ENCODE measurements at regions not wholly inside any gene's neighbourhood (a gene's known extent, or its start where the extent isn't known, plus 50 kb on each side); places are given as distances from the start of the nearest gene placed in this dataset.

- no peak for DNase-seq
Observed at GRCh38 chr2:193334401-193334800, 1139.7 kb upstream of the TMEFF2 start.

DNA sequence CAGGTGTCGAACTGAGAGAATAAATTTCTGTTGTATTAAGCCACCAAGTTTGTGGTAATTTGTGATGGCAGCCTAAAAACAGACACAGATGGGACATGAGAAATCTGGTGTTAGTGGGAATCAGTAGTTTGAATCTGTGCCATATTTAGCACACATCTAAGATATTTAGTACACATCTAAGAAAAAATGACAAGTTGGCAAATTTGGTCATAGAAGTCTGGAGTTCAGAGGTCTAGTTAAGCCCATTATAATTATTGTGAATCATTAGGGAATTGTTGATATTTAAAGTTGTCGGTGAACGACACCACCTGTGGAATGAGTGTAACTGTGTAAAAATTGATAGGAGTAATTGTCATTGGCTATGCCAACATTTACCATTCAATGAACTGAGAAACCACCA, 1138.8 kb upstream of the TMEFF2 start:
- DNase-seq, result no peak

DNA sequence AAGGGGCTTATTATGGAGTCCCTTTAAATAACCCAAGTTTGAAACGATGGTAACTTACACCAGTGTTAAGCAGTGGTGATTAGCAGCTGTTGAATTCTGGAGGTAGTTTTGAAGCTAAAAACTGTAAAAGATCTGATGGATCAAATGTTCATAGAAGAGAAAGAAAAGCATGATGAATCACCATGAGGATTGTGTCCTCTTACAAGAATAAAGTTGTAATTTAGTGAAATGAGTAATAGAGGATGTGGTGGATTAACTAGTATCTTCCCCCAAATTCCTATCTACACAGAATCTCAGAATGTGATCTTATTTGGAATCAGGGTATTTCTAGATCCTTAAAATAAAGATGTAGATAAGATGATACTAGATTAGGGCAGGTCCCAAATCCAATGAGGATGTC, 1138.2 kb upstream of the TMEFF2 start:
- DNase-seq, result no peak

DNA sequence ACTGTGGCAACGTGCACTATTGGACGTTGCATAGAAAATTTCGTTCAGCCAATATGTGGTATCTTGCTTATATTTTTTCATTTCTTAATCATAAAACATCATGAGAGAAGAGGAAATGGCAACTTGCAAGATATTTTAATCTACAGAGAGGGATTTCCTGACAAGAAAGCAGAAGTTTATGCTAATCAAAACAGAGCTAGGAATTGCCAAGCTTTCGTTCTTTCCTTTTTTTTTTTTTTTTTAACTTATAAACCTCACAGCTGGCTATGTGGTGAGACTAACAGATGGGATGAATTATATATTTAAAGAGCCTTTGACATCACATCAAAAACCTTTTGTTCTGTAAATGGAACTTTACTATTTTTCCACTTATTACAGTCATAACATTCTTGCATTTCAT, 1136.9 kb upstream of the TMEFF2 start:
- DNase-seq, result no peak

DNA sequence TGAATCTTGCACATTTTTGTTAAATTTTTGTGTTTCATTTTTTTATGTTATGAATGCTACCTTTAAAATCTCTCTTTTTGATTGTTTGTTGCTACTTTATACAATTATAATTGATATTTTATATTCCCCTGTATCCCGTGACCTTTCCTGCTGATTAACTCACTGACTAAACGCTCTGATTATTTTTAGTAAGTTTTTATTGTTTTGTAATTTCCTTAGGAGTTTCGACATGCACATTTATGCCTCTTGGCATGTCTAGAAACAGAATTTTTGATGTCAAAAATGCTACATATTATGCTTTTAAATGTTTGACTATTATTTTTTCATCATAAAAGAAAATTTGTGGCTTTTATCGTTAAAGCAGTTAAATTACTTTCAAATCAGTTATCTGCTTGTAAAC, 1131.6 kb upstream of the TMEFF2 start:
- DNase-seq, result no peak

GRCh38 chr2:193315428-193316091, 1120.8 kb upstream of the TMEFF2 start:
- no peak for DNase-seq

DNA sequence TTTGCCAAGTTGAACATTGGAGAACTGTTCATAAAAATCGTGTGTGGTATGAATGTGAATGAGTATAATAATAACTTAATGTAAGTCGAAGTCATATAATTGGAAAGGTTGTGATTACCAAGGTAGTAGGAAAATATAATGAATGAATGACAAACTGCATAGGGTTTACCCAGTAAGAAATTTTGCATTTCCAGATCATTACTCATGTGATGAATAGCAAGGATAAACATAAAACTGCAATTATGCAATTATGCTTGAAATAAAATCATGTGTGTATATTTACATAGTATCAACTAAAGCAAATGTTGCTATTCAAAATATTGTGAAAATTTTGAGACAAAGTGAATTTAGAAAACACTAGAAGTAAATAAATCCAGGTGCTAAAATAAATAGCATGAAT, 1108.7 kb upstream of the TMEFF2 start:
- no peak for DNase-seq

- DNase-seq, result no peak
Observed at GRCh38 chr2:193294371-193294770, 1099.6 kb upstream of the TMEFF2 start.

DNA sequence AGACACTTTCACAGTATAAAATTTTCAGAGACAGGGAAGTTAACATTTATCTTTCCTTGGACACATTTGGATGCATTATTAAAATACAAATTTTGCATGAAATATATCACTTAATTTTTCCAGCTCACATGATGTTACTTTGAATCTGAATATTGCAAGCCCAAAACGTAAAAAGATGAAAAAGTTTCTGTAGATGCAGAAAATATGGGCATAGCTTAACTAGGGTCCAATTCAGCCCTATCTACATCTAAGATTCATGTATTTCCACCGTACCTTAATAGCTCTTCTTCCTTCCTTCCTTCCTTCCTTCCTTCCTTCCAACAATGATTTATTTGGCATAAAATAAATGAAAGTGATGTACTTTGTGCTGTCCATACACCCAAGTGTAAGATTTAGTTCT, 1084.6 kb upstream of the TMEFF2 start:
- DNase-seq, result no peak

DNA sequence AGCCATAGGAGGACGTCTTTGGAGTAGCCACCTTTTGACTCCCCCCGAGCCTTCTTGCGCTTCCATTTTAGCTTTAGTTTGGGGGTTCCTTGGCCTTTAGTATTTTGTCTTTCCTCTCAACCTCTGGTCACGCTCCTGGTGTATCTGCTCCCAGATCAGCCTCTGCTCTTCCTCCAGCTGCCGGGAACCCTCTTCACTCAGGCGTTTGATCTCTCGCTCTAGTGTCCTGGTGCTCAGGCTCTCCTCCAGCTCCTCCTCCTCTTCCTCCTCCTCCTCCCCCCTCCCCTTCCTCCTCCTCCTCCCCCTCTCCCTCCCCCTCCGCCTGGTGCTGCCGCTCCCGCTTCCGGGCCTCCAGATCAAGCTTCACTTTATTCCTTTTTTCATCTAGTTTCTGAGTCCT, 1082.3 kb upstream of the TMEFF2 start:
- no peak for DNase-seq

- DNase-seq, result no peak
Observed at GRCh38 chr2:193276560-193276959, 1081.8 kb upstream of the TMEFF2 start.

DNA sequence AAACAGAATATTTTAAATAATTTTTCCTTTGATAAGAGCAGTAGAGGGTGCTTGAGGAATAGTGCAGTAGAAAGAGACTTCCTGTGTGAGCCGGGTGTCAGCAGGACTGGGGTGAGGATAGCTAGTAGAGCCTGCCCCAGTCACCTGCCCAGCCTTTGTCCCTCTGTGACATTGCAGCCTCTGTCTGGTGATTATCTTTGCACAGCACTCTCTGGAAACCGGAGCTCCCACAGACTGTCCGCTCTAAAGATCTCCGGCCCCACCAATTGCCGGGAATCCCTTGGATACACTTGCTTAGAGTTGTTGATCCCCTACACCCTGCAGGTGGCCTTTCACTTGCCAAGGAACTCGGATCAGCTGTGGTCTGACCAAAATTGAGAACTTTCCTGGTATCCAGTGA, 1081.3 kb upstream of the TMEFF2 start:
- no peak for DNase-seq

GRCh38 chr2:193272011-193272410, 1077.3 kb upstream of the TMEFF2 start:
- no peak for DNase-seq

DNA sequence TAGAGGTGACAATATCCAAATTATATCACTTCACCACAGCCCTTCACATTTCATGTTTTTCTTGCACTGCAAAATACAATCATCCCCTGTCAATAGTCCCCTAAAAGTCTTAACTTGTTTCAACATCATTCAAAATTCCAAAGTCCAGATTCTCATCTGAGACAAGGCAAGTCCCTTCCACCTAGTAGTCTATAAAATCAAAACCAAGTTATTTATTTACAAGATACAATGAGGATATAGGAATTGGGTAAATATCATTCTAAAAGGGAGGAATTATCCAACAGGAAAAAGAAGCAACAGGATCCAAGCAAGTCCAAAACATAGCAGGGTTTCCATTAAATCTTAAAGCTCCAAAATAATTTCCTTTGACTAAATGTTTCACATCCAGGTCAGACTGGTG, 1076.1 kb upstream of the TMEFF2 start:
- DNase-seq, result no peak

- no peak for DNase-seq
Observed at GRCh38 chr2:193267496-193268002, 1072.8 kb upstream of the TMEFF2 start.

- DNase-seq, result no peak
Observed at GRCh38 chr2:193253014-193253530, 1058.3 kb upstream of the TMEFF2 start.

DNA sequence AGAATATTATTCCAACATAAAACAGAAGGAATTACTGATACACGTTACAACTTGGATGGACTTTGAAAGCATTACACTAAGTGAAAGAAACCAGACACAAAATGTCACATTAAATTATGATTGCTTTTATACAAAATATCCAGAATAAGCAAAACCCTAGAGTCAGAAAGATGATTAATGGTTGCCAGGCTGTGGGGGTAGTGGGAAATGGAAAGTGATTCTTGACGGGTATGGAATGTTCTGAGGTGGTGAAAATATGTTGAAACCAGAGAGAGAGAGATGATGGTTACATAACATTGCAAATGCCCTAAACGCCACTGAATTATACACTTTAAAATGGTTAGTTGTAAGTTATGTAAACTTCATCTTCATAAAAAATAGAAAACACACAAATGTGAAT, 1057.2 kb upstream of the TMEFF2 start:
- DNase-seq, result no peak

DNA sequence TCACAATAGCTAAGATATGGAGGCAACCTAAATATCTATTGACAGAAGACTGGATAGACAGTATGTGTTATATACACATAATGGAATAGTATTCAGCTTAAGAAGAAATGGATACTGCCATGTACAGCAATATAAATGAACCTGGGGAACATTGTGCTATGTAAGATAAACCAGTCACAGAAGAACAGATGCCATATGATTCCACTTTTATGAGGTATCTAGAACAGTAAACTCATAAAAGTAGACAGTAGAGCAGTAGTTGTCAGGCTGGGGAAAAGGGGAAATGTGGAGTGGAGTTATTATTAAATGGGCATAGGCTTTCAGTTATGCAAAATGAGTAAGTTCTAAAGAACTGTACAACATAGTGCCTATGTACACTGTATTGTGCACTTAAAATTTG, 1055.7 kb upstream of the TMEFF2 start:
- no peak for DNase-seq

- no peak for DNase-seq
Observed at GRCh38 chr2:193240752-193241151, 1046.0 kb upstream of the TMEFF2 start.

- no peak for DNase-seq
Observed at GRCh38 chr2:193231634-193232033, 1036.9 kb upstream of the TMEFF2 start.

- no peak for DNase-seq
Observed at GRCh38 chr2:193228276-193228675, 1033.5 kb upstream of the TMEFF2 start.

DNA sequence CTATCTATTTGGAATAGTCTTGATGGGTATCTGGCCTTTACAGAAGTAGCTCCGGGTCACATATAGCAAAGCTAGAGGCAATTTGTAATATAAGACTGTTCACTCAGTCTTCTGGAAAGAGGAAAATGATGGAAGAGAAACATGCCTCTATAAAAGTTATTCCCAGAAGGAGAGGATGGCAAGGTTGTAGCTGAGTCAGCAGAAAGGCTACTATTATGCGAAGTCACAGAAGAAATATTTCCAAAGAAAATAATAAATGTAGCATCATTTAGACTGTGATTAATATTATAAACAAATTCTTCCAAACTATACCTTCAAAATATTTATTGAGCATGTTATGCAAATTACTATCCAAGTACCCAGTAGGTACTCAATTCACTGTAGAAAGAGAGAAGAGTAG, 1027.7 kb upstream of the TMEFF2 start:
- DNase-seq, result no peak

- DNase-seq, result no peak
Observed at GRCh38 chr2:193219413-193219812, 1024.7 kb upstream of the TMEFF2 start.

DNA sequence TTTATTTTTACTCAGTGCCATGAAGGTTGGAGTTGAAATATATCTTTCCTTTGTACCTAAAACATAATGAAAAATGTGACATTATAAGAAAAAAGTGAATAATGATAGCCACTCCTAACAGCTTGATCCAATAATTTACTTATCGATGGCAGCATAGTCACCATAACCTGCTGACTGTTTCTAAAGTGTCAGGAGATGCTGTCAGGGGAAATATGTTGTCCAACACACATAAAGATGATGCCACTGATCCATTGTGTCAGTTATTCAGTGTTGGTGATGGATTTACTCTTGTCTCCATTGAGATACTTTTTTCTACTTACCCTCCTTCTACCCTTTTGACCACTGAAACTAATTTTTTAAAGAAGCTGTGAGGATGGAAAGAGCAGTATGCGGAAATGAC, 1006.9 kb upstream of the TMEFF2 start:
- no peak for DNase-seq

All from renal pelvis (tissue), 1 donor.